ENCODE measurements at regions not wholly inside any gene's neighbourhood (a gene's known extent, or its start where the extent isn't known, plus 50 kb on each side); places are given as distances from the start of the nearest gene placed in this dataset.

- TF ChIP-seq CTCF (IDR thresholded peaks at IDR 0.05) (no peak), SIN3A (IDR thresholded peaks at IDR 0.05; ENCODE audit: borderline replicate concordance, insufficient read depth, low read depth, low read length) (no peak), POLR2AphosphoS5 (IDR thresholded peaks at IDR 0.05; ENCODE audit: low read depth, low read length) (no peak), TCF7L2 (IDR thresholded peaks at IDR 0.05; ENCODE audit: low read depth, low read length) (no peak)
- TF ChIP-seq, protein P1, sequence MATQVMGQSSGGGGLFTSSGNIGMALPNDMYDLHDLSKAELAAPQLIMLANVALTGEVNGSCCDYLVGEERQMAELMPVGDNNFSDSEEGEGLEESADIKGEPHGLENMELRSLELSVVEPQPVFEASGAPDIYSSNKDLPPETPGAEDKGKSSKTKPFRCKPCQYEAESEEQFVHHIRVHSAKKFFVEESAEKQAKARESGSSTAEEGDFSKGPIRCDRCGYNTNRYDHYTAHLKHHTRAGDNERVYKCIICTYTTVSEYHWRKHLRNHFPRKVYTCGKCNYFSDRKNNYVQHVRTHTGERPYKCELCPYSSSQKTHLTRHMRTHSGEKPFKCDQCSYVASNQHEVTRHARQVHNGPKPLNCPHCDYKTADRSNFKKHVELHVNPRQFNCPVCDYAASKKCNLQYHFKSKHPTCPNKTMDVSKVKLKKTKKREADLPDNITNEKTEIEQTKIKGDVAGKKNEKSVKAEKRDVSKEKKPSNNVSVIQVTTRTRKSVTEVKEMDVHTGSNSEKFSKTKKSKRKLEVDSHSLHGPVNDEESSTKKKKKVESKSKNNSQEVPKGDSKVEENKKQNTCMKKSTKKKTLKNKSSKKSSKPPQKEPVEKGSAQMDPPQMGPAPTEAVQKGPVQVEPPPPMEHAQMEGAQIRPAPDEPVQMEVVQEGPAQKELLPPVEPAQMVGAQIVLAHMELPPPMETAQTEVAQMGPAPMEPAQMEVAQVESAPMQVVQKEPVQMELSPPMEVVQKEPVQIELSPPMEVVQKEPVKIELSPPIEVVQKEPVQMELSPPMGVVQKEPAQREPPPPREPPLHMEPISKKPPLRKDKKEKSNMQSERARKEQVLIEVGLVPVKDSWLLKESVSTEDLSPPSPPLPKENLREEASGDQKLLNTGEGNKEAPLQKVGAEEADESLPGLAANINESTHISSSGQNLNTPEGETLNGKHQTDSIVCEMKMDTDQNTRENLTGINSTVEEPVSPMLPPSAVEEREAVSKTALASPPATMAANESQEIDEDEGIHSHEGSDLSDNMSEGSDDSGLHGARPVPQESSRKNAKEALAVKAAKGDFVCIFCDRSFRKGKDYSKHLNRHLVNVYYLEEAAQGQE (IDR thresholded peaks at IDR 0.05; ENCODE audit: insufficient read depth in 1 of 2, low read depth in 2 of 2, low read length in 1 of 2), result no peak
These were observed 195.6 kb upstream of the ETAA1 start for GRCh38 chr2:67201521-67201920.
